B cell (primary cell): ENCODE measurements at regions not wholly inside any gene's neighbourhood (a gene's known extent, or its start where the extent isn't known, plus 50 kb on each side); places are given as distances from the start of the nearest gene placed in this dataset.

ENCODE experiments used
- CTCF ChIP-seq: fragments of 200-600 bp; IDR thresholded peaks from one replicate; pipeline ENCODE4 v1.8.0; 2022; ENCODE audit warnings: antibody characterized with exemption, mild to moderate bottlenecking
- EZH2 ChIP-seq: IDR thresholded peaks from 2 replicates; pipeline ENCODE4 v1.6.1; 2012; ENCODE audit warnings: borderline replicate concordance, low read depth, mild to moderate bottlenecking, moderate library complexity, low read length; ENCODE audit not compliant: insufficient read depth, poor library complexity, severe bottlenecking

GRCh38 chr2:237011206-237011795 is 74.4 kb upstream of the COPS8 start:
- no peak for TF ChIP-seq EZH2
- no peak for TF ChIP-seq CTCF
